H1 (cell line): ENCODE measurements at regions not wholly inside any gene's neighbourhood (a gene's known extent, or its start where the extent isn't known, plus 50 kb on each side); places are given as distances from the start of the nearest gene placed in this dataset.

Source experiments
- CTCF ChIA-PET: fragments of 300-600 bp; sonication (Branson Sonifier 250); formaldehyde crosslinking; loops from one replicate; lab custom pipeline; 2021; ENCODE audit not compliant: partially characterized antibody; lab: Charles Lee
- POLR2A ChIA-PET: fragments of 300-600 bp; sonication (Branson Sonifier 250); formaldehyde crosslinking; loops from one replicate; lab custom pipeline; 2021; ENCODE audit warnings: inconsistent platforms; ENCODE audit not compliant: partially characterized antibody; lab: Charles Lee
- DNase-seq, 2 experiments: peaks; one replicate each; pipeline versions ENCODE4 v3.0.0 to v3.0.0-alpha.2; 2010 to 2022; ENCODE audit warnings: low spot score in 2 of 2, low read depth in 1 of 2, mixed read lengths in 1 of 2
- FAIRE-seq: peaks from 2 replicates; lab custom pipeline; 2011; peaks lifted over from hg19 to GRCh38; lab: Jason Lieb, UNC
- H2AFZ ChIP-seq: 2 replicates; pipeline ENCODE4 v1.8.1; 2012; ENCODE audit warnings: low read length, inconsistent platforms
- H2AK5ac ChIP-seq: 2 replicates; pipeline ENCODE4 v1.6.1; 2013; ENCODE audit warnings: low read depth, low read length
- H2BK120ac ChIP-seq: replicated peaks from 2 replicates; pipeline ENCODE3; 2013; ENCODE audit warnings: low read depth, low read length, inconsistent platforms
- H2BK12ac ChIP-seq: 2 replicates; pipeline ENCODE4 v1.6.1; 2013; ENCODE audit warnings: low read depth, low read length
- H2BK15ac ChIP-seq: 2 replicates; pipeline ENCODE4 v1.6.1; 2013; ENCODE audit warnings: low read length
- H2BK20ac ChIP-seq: 2 replicates; pipeline ENCODE4 v1.6.1; 2013; ENCODE audit warnings: low read length
- H2BK5ac ChIP-seq: 2 replicates; pipeline ENCODE4 v1.6.1; 2013; ENCODE audit warnings: low read depth, low read length
- H3K14ac ChIP-seq: 2 replicates; pipeline ENCODE4 v1.6.1; 2013; ENCODE audit warnings: inconsistent platforms; ENCODE audit not compliant: insufficient read length
- H3K18ac ChIP-seq: 2 replicates; pipeline ENCODE4 v1.6.1; 2013; ENCODE audit warnings: low read length; ENCODE audit errors: extremely low read depth
- H3K23ac ChIP-seq: 2 replicates; pipeline ENCODE4 v1.6.1; 2013; ENCODE audit warnings: inconsistent platforms; ENCODE audit not compliant: insufficient read length
- H3K23me2 ChIP-seq: 2 replicates; pipeline ENCODE4 v1.6.1; 2013; ENCODE audit warnings: low read depth, low read length
- H3K27ac ChIP-seq: 2 replicates; pipeline ENCODE4 v1.6.1; 2011; ENCODE audit warnings: low read depth, low read length, inconsistent platforms
- H3K27me3 ChIP-seq, 4 experiments: replicated peaks in 1 of 4; 1 replicate in 1 of 4; 2 replicates in 3 of 4; pipeline versions ENCODE4 v1.6.1 to v1.8.1; 2011 to 2013; ENCODE audit warnings: low read length in 3 of 4, mild to moderate bottlenecking in 3 of 4, inconsistent platforms in 2 of 4, mixed read lengths in 2 of 4, moderate library complexity in 1 of 4; ENCODE audit not compliant: control insufficient read depth in 3 of 4, insufficient read depth in 3 of 4; ENCODE audit errors: extremely low read depth in 1 of 4
- H3K36me3 ChIP-seq, 4 experiments: 2 replicates each; pipeline versions ENCODE4 v1.6.1 to v1.8.1; 2011 to 2013; ENCODE audit warnings: mild to moderate bottlenecking in 4 of 4, low read length in 3 of 4, moderate library complexity in 2 of 4, control low read depth in 1 of 4, inconsistent platforms in 1 of 4; ENCODE audit not compliant: insufficient read depth in 4 of 4, control insufficient read depth in 2 of 4
- H3K4ac ChIP-seq: replicated peaks from 2 replicates; pipeline ENCODE3; 2013; ENCODE audit warnings: low read length, low read depth, mixed read lengths, inconsistent platforms; ENCODE audit not compliant: insufficient read length
- H3K4me1 ChIP-seq, 4 experiments: replicated peaks in 1 of 4; 1 replicate in 1 of 4; 2 replicates in 3 of 4; pipeline versions ENCODE4 v1.6.1 to v1.8.1; 2011 to 2013; ENCODE audit warnings: low read length in 3 of 4, inconsistent platforms in 2 of 4, mixed read lengths in 1 of 4; ENCODE audit not compliant: insufficient read depth in 4 of 4, control insufficient read depth in 3 of 4
- H3K4me2 ChIP-seq, 2 experiments: 2 replicates each; pipeline versions ENCODE4 v1.6.1 to v1.8.1; 2011 to 2013; ENCODE audit warnings: low read depth in 2 of 2, low read length in 2 of 2, control low read depth in 1 of 2, inconsistent platforms in 1 of 2, mild to moderate bottlenecking in 1 of 2; ENCODE audit not compliant: insufficient read depth in 1 of 2
- H3K4me3 ChIP-seq, 4 experiments: fragments of 200-600, 300-600 bp in 1 of 4; sonication (generic), shearing (Covaris generic), sonication (Bioruptor Twin) in 1 of 4; 2 replicates each; pipeline versions ENCODE4 v1.5.1 to v1.8.1; 2011 to 2016; ENCODE audit warnings: low read length in 4 of 4, low read depth in 3 of 4, control low read depth in 2 of 4, inconsistent platforms in 2 of 4, mild to moderate bottlenecking in 2 of 4, mixed read lengths in 1 of 4, moderate library complexity in 1 of 4; ENCODE audit not compliant: insufficient read depth in 2 of 4; ENCODE audit errors: extremely low read depth in 1 of 4
- H3K56ac ChIP-seq: replicated peaks from 2 replicates; pipeline ENCODE3; 2013; ENCODE audit warnings: low read depth, mild to moderate bottlenecking, mixed read lengths, low read length, inconsistent platforms; ENCODE audit not compliant: insufficient read length
- H3K79me1 ChIP-seq: 2 replicates; pipeline ENCODE4 v1.6.1; 2013; ENCODE audit warnings: low read depth, low read length, control low read depth
- H3K79me2 ChIP-seq, 2 experiments: 2 replicates each; pipeline versions ENCODE4 v1.6.1 to v1.8.1; 2012 to 2013; ENCODE audit warnings: low read length in 2 of 2, mild to moderate bottlenecking in 2 of 2, inconsistent platforms in 1 of 2; ENCODE audit not compliant: insufficient read depth in 2 of 2, control insufficient read depth in 1 of 2
- H3K9ac ChIP-seq, 4 experiments: replicated peaks in 1 of 4; 1 replicate in 1 of 4; 2 replicates in 3 of 4; pipeline versions ENCODE4 v1.6.1 to v1.8.1; 2011 to 2013; ENCODE audit warnings: low read depth in 3 of 4, low read length in 3 of 4, control low read depth in 2 of 4, mild to moderate bottlenecking in 2 of 4, moderate library complexity in 2 of 4, inconsistent platforms in 1 of 4; ENCODE audit errors: extremely low read depth in 1 of 4
- H3K9me3 ChIP-seq, 2 experiments: 2 replicates each; pipeline versions ENCODE4 v1.6.1 to v1.8.1; 2012 to 2013; ENCODE audit warnings: mild to moderate bottlenecking in 2 of 2, moderate library complexity in 2 of 2, control low read depth in 1 of 2, inconsistent platforms in 1 of 2, low read depth in 1 of 2, low read length in 1 of 2, mixed read lengths in 1 of 2; ENCODE audit not compliant: insufficient read depth in 2 of 2
- H4K20me1 ChIP-seq, 2 experiments: replicated peaks in 1 of 2; 2 replicates each; pipeline versions ENCODE3 to v1.8.1; 2011 to 2013; ENCODE audit warnings: inconsistent platforms in 2 of 2, low read length in 2 of 2, mild to moderate bottlenecking in 1 of 2; ENCODE audit not compliant: insufficient read depth in 2 of 2, control insufficient read depth in 1 of 2
- H4K5ac ChIP-seq: 2 replicates; pipeline ENCODE4 v1.6.1; 2013; ENCODE audit warnings: low read length, low read depth, mixed read lengths, inconsistent platforms; ENCODE audit not compliant: insufficient read length
- H4K8ac ChIP-seq: 2 replicates; pipeline ENCODE4 v1.8.0; 2013; ENCODE audit warnings: mild to moderate bottlenecking, moderate library complexity, low read length, inconsistent platforms; ENCODE audit not compliant: insufficient read depth; ENCODE audit errors: extremely low read depth
- H4K91ac ChIP-seq: replicated peaks from 2 replicates; pipeline ENCODE3; 2013; ENCODE audit warnings: low read length, mixed read lengths, inconsistent platforms; ENCODE audit not compliant: insufficient read length
- BACH1 ChIP-seq: IDR thresholded peaks from 2 replicates; pipeline ENCODE4 v1.6.1; 2012; ENCODE audit warnings: low read length, improper control_type of control experiment
- BCL11A ChIP-seq, 2 experiments: IDR thresholded peaks; one replicate each; pipeline ENCODE4 v1.6.1; 2011; ENCODE audit warnings: low read depth in 2 of 2, low read length in 2 of 2, mild to moderate bottlenecking in 2 of 2
- CHD2 ChIP-seq: IDR thresholded peaks from 2 replicates; pipeline ENCODE4 v1.6.1; 2012; ENCODE audit warnings: low read length, improper control_type of control experiment
- CREB1 ChIP-seq: IDR thresholded peaks from 2 replicates; pipeline ENCODE4 v1.6.1; 2012; ENCODE audit warnings: inconsistent platforms
- EGR1 ChIP-seq: IDR thresholded peaks from 2 replicates; pipeline ENCODE4 v1.6.1; 2011; ENCODE audit warnings: low read depth, low read length, borderline replicate concordance
- HDAC6 ChIP-seq: IDR thresholded peaks from one replicate; pipeline ENCODE4 v1.7.1; 2012; ENCODE audit warnings: low read depth, mild to moderate bottlenecking, inconsistent platforms, low read length, moderate library complexity
- JUND ChIP-seq: IDR thresholded peaks from 2 replicates; pipeline ENCODE4 v1.6.1; 2011; ENCODE audit warnings: mild to moderate bottlenecking, improper control_type of control experiment, low read length
- KDM1A ChIP-seq: fragments of 200-600, 300-600 bp; sonication (generic); IDR thresholded peaks from 2 replicates; pipeline ENCODE4 v1.7.1; 2016; ENCODE audit warnings: mild to moderate bottlenecking, low read length, borderline replicate concordance
- KDM5A ChIP-seq: fragments of 200-600 bp; IDR thresholded peaks from 2 replicates; pipeline ENCODE4 v1.7.1; 2012; ENCODE audit warnings: mild to moderate bottlenecking, low read length, inconsistent platforms, mixed read lengths
- NRF1 ChIP-seq: IDR thresholded peaks from 2 replicates; pipeline ENCODE4 v1.6.1; 2011; ENCODE audit warnings: mild to moderate bottlenecking, low read depth, low read length, improper control_type of control experiment
- SUZ12 ChIP-seq: fragments of 200-600 bp; sonication (generic); IDR thresholded peaks from 2 replicates; pipeline ENCODE4 v1.6.1; 2012; ENCODE audit warnings: mild to moderate bottlenecking, inconsistent platforms, low read length, moderate library complexity, mixed read lengths
- TCF12 ChIP-seq: IDR thresholded peaks from 2 replicates; pipeline ENCODE4 v1.6.1; 2011; ENCODE audit warnings: low read depth, mild to moderate bottlenecking, low read length
- WGBS, 2 experiments: shearing (Covaris generic) in 1 of 2; methylation state at CpG; one replicate each; pipeline versions ENCODE4 v1.1.6 to v1.1.7; 2013 to 2015; ENCODE audit warnings: low lambda C conversion rate in 2 of 2, mixed read lengths in 2 of 2, inconsistent platforms in 1 of 2, low coverage in 1 of 2, missing lambda C conversion rate in 1 of 2; ENCODE audit not compliant: insufficient replicate concordance in 2 of 2, insufficient coverage in 1 of 2, insufficient read length in 1 of 2; ENCODE audit errors: extremely low coverage in 1 of 2, missing lambda C conversion rate in 1 of 2; 5-methylcytosine and 5-hydroxymethylcytosine counted together

DNA sequence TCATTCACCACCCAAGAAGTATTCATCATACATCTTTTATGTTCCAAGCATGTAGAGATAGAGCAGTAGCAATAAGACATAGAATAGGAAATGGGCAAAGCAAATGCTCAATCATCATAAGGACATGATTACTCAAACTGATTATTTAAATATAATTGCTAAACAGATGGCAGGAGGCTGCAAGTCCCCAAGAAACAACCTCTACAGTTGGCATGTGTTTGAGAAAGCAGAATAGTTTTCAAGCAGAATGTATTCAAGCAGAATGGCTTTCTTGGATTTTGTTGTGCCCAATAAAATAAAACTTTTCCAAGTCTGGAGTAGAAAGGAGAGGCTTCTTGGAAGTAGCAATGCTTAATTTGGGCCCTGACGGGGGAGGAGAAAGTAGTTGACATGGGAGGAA lies 86.5 kb upstream of the SYN3 start:
- Histone ChIP-seq H3K9me3 (no peaks in the 10 kb centered on the region), H3K79me1 (no peaks in the 10 kb centered on the region), H3K23ac (no peak overlapping the region), H3K4ac (no peak overlapping the region), H3K4me1 (no peaks in the 10 kb centered on the region), H2BK20ac (no peak overlapping the region), H2BK12ac (no peak overlapping the region), H3K18ac (no peak overlapping the region), H2BK15ac (no peak overlapping the region), H4K5ac (no peak overlapping the region), H3K14ac (no peak overlapping the region), H4K8ac (no peak overlapping the region), H2BK5ac (no peak overlapping the region), H3K4me2 (no peak overlapping the region), H3K27me3 (peaks cover 0 to 1% (median 0%) of the 10 kb centered on the region in 4 experiments; a peak in 1 of 7 replicates), H3K79me2 (no peaks in the 10 kb centered on the region), H3K56ac (no peak overlapping the region), H2AFZ (no peak overlapping the region), H4K20me1 (no peaks in the 10 kb centered on the region), H2AK5ac (no peak overlapping the region), H4K91ac (no peak overlapping the region), H3K9ac (no peak overlapping the region), H3K23me2 (no peaks in the 10 kb centered on the region), H3K36me3 (no peaks in the 10 kb centered on the region), H3K4me3 (no peak overlapping the region), H3K27ac (no peak overlapping the region), H2BK120ac (no peak overlapping the region)
- CTCF ChIA-PET = interaction anchor here (1.0 kb wide), 1 partner anchor 21 kb away, joined by 3 read pairs; no protein-coding TSS in a partner anchor
- FAIRE-seq = no peak
- TF ChIP-seq BACH1 (no peak), KDM5A (no peak), CREB1 (no peak), NRF1 (no peak), EGR1 (no peak), CHD2 (no peak), BCL11A (IDR thresholded peaks at IDR 0.05; ENCODE audit: low read depth in 2 of 2, low read length in 2 of 2) (no peak), SUZ12 (no peak), TCF12 (no peak), KDM1A (no peak), JUND (no peak), HDAC6 (no peak)
- no peak for DNase-seq
- POLR2A ChIA-PET = no interaction called here
- 77% methylated on average over 1 of the region's 1 CpG; no CpG with 5 or more reads in 1 of the 2 experiments for whole genome bisulfite sequencing, 2 experiments
